ENCODE measurements at regions not wholly inside any gene's neighbourhood (a gene's known extent, or its start where the extent isn't known, plus 50 kb on each side); places are given as distances from the start of the nearest gene placed in this dataset.

DNA sequence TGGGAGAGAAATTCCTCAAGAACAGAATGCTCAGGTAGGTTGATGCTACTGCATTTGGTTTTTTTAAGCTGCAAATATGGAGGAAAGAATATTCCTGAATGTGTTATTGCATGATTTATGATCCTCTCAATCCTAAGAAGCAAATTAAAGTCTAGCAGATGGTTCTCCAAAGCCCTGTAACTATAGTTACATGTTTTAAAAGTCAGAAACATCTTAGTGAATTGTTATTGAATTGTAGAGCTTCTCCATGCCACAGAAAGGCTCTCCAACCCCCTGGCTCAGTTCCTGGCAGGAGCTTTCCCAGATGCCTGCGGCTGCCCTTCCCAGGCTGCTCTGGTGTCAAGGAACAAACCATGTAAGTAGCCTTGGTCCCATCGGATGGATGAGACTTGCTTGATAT is 227.8 kb upstream of the GATB start:
- DNase-seq (ENCODE audit: low read depth, low spot score): no peak

DNA sequence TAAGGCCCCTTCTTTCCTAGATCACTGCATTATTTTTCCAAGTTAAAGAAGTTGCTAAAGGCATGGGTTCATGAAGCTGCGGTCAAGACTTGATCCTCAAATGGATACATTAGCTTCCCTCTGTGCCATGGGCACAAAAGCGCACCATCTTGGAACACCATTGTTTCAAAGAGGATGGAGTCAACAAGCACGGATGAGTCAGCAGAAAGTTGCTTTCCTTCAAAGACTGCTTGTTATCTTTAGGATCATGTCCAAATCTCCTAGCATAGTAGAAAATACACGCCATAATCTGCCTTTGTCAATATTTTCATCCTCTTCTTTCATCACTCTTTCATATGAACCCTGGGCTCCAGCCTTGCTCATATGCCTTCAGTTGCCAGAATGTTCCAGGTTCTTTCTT is 226.8 kb upstream of the GATB start:
- no peak for DNase-seq (ENCODE audit: low read depth, low spot score)

DNA sequence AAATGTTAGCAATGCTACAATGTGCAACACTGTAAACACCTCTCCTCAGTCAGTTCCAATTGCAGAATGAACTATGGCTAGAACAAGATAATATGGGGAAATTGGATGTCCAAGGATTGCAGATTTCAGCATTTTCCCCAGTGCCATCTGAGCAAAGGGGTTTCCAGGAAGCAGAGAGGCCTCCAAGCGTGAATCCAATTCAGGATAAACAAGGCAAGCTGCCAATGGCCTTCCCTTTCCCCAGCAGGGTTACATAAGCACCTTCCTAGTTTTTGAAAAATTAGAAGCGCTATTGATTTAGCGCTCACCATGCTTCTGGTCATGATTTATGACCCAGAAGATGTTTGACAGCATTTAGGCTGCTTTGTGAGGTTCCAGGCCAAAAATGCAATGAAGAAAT is 223.0 kb upstream of the GATB start:
- no peak for DNase-seq (ENCODE audit: low read depth, low spot score)

DNA sequence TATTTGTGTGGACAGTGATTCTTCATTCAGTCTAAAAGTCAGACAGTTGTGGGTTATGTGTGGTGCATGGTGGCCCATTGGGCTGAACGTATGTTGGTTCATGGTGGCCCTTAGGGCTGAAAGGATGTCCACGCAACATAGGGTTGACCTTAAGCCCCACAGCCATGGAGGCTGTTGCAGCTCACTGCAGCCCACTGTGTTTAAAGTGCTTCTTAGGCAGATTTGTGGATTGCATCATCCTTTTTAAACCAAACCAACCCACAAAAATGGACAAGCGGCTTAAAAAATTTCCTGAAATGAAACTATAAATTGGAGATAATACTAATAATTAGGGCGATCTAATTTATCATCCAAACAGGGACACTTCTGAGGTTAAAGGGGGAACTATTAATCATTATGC is 219.0 kb upstream of the GATB start:
- DNase-seq (ENCODE audit: low read depth, low spot score): no peak

DNA sequence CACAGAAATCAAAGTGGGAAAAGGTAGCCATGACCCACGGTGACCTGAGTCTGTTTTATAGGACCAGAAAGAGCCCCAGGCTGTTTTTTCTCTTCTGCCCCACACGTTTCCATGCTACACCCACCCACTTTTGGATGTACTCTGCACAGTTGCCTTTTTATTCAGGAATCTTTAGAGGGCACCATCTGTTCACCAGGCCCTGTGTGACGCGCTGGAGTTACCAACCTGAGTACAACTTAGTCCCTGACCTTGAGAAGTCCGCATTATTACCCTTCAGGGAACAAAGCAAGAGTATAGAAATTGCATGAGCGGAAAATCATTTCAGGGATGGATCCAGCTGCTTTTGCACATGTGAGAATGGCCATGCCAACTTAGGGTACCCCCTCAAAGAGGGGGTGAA is 207.8 kb upstream of the GATB start:
- DNase-seq (ENCODE audit: low read depth, low spot score): no peak

DNA sequence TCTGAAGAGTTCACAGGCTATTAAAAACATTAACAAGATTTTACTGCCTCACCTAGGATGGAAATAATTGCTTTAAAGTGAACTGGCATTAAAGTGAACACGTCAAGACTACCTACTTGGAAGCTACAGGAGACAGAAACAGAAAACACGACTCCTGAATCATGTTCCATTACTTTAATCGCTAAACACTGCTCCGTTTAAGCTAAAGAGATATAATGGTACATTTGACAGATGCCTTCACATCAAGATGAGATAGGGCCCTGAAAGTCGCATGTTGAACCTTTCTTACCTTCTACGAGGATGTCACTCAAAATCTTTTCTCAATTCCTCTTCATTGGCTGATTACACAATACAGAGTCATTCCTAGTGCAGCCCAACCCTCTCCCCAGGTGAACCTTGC is 206.3 kb upstream of the GATB start:
- no peak for DNase-seq (ENCODE audit: low read depth, low spot score)

DNA sequence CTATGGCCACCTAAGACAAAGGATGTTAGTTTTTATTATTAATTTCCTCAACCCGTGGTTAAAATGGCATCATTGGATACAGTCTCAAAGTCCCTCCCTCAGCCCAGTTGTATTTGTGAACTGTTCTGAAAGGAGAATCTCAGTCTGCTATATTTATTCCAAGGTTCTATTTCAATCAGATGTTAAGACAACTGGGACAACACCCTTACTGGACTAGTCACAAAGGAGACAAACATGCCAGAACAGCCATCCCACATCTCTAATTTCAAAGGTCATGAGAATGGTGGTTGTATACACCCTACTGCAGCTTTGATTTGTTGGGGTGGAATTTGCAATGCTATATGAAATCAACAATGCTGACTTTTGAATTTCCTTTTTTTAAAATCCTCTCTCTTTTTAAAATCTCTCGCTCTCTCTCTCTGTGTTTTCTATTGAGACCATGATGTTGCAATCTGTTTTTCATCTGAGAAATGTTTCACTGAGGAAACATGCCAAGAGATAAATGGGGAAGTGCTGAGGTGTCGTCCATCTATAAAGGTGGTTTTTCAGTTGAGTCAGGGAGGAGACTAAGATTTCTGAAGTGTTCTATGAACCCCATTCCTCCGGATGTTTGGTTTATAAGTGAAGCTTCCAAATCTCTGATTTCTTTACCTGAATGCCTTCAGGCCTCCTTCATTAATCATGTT is 201.5 kb upstream of the GATB start:
- DNase-seq (ENCODE audit: low read depth, low spot score): no peak

DNA sequence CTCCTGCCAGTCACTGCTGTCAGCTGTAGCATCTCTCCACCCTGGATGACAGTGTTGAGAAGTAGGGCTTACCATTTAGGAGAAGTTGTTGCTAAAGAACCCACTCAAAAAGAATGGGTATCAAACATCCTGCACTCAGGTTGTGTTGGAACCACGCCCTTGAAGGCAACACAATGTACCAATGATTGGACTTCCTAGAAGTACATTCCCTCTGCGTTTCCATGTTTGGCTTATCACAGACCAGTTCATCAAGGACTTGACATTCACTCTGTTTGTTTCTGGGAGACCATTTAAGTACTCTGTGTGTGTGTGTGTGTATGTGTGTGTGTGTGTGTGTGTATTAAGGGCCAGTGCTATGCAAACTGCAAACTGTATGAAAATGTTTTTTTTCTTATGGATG is 200.6 kb upstream of the GATB start:
- no peak for DNase-seq (ENCODE audit: low read depth, low spot score)

DNA sequence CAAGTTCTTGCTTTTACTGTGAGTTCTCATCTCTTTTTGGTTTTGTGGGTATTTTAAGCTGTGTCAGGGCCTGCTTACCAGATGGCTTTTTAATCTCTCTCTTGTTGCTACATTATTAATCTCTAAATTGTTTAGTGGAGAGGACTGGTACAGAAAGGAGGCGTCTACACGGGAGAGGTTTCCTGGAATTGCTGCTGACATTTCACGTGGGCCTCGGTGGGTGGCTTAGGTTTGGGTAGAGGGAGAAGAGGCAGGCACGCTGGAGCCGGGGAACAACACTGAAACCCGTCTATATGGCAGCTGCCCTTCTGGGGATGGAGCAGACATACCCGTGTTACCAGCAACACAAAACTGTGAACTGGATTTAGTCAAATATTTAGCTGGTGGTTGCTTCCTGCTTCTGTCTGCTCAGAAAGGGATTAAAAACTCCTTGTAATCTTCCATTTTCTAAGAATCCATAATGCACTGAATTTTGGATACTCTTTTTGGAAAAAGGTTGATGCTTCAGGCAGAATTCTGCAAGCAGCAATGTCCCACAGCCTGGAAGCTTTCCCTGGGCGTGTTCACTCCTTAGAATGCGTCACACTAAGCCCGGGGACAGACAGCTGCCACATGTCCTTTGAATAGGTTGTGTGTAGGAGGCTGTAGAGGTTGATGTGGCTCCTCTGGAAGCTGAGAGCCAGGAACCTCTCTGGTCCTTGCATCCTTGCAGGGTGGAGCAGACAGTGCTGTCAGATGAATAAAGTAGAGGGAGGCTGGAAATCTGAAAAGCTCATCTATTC is 199.8 kb upstream of the GATB start:
- DNase-seq (ENCODE audit: low read depth, low spot score): no peak

DNA sequence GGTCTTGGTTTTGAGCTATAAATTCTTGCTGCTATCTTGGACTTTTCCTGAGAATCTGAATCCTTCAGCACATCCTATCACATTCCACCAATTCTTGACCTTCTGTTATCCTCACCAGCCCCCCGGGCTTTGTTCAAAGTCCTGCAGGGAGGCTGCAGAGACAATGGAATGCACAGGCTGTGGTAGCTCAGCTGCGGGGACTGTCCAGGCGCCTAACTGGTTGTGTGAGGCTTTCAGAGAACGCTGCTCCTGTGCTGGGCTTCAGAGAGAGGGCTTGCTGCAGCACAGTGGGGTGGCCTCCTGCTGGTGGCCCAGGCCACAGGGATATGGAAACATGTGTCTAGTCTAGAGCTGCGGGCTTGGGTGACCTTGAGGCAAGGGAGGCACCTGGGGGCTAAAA is 196.3 kb upstream of the GATB start:
- DNase-seq (ENCODE audit: low read depth, low spot score): no peak

DNA sequence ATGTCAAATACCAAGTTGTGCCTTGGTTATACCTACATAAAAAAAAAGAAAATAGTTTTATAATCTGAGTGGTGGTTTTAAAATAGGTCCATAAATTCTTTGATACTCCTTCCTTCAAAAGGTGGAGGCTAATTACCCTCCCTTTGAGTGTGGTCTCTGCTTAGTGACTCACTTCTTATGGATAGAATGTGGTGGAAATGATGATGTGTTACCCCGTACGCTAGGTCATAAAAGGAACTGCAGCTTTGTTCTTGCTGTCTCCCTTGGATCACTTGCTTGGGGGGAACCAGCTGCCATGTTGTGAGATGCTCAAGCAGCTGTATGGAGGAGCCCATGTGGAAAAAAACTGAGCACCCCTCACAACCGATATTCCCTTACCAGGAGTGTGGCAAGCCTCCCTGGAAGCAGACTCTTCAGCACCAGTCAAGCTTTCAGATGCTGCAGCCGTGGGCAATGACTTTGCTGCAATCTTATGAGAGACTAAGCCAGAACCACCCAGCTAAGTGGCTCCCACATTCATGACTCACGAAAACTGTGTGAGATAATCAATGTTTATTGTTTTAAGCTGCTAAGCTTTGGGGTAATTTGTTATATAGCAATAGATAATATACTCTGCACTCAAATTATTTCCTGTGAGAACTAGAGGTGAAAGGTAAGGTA is 195.0 kb upstream of the GATB start:
- no peak for DNase-seq (ENCODE audit: low read depth, low spot score)

DNA sequence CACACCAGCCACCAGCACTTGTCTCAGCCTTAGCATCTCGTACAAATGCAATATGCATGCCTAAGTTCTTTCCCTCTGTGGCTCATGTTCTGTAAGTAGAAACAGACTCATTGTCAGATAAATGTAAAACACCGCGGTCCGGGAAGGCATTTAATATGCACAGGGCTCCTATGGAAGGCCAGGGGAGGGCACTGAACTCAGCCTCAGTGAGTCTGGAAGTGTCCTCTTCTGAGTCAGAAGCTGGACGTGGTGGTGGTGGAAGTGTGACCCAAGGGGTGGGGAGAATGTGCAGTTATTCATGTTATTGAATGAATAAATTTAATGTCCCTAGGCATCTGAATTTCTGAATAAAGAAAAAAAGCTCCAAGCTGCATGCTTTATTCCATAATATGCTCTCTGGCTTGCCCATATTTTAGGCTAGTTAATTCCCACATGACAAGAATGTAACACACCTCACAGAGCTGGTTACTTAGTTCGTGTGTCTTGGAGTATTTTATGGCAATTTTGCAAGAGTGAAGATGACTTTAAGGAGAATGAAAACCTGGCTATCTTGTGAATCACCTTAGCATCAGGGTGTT is 193.1 kb upstream of the GATB start:
- no peak for DNase-seq (ENCODE audit: low read depth, low spot score)

DNA sequence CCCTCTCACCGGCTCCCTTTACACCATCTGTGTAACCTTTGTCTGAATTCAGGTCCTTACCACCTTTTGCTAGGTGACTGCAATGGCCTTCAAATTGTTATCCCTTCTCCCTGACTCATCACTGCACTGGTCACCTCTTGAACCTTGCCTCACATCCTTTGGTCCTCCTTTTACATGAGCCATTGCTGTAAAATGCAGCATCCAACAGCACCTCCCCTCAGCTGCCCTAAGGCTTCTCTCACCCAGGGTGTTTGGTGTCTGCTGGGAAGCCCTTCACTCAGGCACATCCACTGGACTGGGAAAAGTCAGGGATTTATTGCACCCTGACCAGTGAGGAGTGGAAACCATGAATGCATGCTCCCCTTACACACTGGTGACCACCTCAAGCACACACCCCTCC is 192.5 kb upstream of the GATB start:
- no peak for DNase-seq (ENCODE audit: low read depth, low spot score)

DNA sequence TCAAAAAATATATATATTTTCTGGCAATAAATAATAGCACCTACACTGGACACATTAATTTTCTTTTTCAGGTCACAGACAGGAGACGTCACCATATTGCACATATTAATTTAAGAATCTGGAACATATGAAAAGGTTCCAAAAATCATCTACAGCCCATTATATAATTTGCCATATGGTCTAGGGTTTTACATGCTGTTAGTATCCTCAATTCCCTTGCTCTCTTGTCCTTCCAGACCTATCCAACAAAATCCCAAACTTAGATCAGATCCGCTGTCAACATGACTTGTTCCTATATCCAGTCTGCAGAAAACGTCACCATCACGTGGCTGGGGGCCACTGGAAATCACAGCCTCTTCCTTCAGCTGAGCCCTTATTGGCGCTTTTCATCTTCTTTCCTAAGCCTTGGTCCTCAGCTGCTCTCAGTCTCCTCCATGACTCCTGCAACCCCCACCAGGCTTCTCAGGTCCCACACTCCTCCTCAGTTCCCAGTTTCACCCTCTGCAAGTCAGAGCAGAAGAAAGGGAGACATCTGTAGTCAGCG is 192.0 kb upstream of the GATB start:
- no peak for DNase-seq (ENCODE audit: low read depth, low spot score)

DNA sequence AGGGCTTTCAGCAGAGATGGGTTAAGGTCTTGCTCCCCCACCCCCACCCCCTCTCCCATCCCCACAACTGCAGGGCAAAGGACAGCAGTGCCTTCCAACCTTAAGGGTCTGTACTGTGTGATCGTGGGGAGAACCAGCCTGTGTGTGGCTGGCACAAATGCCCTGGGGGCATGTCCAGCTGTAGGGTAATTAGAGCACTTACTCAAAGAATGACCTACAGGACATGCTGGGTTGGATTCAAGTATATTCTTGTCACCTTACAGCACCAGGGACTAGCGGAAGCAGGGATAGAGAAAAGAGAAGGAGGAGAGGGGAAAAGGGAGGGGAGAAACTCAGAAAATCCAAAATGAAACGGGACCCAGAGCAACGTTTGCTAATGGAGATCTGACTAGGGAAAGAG is 191.3 kb upstream of the GATB start:
- no peak for DNase-seq (ENCODE audit: low read depth, low spot score)

DNA sequence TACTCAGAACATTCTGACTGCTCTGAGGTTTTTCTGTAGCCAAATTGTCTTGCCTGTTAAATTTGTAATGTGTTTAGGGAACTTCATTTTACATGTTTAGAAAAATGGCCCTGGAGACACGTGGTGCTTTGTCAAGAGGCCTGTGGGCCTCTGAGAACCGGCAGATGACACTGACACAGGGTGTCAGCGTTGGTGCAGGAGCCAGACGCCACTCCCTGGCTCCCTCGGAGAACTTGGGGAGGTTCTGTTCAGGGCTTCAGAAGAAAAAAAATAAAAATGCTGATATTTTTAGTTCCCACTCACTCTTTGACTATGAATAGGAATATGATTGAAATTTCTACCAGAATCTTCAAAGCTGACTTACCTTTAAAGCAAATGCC is 190.9 kb upstream of the GATB start:
- no peak for DNase-seq (ENCODE audit: low read depth, low spot score)

DNA sequence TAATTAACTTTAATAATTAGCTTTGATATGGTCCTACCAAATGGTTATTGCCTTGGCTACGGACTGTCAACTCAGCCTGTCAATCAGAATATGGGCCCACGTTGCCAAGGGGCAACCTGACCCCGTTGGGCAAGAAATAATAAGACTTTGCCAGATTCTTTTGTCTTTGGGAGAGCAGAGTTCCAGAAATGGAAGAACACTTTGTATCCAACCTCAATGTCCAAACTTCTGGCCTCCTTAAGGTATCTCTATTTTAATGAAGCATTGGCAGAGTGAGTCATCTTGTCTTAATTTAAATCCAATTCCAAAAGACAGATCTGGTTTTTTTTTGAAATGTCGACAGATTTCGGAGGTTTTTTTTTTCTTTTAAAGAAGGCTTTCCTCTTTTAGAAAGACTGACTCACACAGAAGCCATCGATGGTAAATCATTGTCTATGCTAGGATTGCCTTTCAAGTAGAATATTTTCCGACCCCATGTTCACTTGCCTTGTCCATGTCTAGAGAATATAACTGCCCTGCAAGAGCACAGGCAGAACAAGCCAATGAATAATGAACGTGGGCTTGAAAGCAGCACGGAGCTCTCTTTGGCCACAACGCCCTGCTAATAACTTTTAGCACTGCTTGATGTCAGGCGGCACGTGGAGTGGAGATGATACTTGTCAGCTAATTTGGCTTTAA is 190.3 kb upstream of the GATB start:
- DNase-seq (ENCODE audit: low read depth, low spot score): no peak

DNA sequence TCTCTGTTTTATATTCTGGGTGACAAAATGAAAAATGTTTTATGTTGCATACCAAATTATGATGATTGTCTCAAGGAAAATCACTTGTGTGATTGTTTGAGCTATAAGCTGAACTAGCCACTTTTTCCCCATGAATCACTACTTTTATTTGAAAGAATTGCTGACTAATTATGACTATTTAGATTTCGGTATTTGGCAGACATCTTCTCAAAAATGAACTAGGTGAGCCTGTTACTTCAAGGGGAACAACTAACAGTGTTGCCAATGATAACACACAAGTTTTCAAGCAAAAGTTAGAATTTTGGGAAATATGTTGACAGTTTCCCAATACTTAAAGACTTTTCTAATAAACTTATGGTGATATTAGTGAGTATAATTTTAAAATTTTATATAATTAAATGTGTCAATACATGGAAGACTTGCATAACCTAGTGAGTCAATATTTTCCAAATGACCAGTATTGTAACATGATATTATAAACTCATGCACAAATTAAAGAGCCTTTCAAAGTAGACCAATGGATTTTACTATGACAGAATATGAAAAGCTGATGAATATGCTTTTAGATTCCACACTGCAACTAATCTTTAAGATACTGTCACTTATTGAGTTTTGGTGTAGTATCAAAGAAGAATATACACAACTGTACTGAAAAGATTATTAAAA is 187.7 kb upstream of the GATB start:
- no peak for DNase-seq (ENCODE audit: low read depth, low spot score)

DNA sequence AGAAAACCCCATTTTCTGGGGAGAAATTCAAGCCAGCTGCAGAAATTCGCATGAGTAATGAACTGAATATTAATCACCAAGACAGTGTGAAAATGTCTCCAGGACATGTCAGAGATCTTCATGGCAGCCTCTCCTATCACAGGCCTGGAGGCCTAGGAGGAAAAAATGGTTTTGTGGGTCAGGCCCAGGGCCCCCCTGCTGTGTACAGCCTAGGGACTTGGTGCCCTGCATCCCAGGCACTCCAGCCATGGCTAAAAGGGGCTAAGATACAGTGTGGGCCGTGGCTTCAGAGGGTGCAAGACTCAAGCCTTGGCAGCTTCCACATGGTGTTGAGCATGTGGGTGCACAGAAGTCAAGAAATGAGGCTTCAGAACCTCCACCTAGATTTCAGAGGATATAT is 185.9 kb upstream of the GATB start:
- DNase-seq (ENCODE audit: low read depth, low spot score): no peak

DNA sequence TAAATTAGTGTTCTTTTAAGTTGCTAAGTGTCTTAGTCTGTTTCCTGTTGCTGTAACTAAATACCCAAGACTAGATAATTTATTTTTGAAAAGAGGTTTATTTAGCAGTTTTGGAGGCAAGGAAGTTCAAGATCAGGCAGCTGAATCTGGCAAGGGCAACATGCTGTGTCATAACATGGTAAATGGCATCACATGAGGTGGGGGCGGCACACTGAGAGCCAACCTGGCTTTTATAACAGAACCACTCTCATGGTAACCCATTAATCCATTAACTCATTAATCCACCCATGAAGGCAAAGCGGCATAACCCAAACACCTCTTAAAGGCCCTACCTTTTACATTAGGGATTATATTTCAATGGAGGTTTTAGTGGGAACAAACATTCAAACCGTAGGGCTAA is 182.2 kb upstream of the GATB start:
- DNase-seq (ENCODE audit: low read depth, low spot score): no peak

DNA sequence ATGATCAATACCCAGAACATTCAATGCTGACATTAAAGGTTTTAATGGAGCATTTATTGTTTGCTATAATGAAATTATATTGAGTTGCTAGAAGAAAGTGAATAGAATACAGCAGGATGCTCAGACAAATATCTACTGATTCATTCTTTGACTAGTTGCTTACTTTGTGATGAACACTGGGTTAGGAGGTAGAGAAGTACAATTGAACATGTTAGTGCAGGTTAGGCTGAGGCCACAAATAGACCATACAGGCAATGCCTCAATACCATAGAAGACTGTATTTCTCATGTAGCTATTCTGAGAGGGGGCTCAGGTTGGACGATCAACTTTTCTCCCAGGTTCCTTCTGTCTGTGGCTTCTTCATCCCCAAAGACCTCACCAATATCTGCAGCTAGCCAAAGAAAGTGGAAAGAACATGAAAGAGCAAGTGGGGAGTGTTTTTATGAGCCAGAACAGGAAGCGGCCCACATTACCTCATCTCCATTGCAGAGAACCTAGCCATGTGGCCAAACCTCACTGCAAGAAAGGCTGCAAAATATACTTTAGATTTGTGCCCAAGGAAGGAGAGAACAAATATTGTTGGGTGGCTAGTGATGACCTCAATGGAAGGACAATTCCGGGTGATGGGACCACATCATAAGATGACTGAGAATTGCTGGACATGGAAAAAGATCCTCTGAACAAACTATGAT is 180.3 kb upstream of the GATB start:
- DNase-seq (ENCODE audit: low read depth, low spot score): no peak
